Large intestine (tissue), 3 donors: ENCODE measurements at regions not wholly inside any gene's neighbourhood (a gene's known extent, or its start where the extent isn't known, plus 50 kb on each side); places are given as distances from the start of the nearest gene placed in this dataset.

ENCODE experiments used
- DNase-seq, 2 donors: peaks; one replicate each; pipeline versions ENCODE4 v3.0.0 to v3.0.0-alpha.2; 2013
- H3K27ac ChIP-seq: one replicate; pipeline ENCODE4 v1.5.1; 2013; ENCODE audit warnings: low read length
- H3K27me3 ChIP-seq: 2 replicates; pipeline ENCODE4 v1.6.1; 2013; ENCODE audit warnings: low read length; ENCODE audit not compliant: control insufficient read depth, insufficient read depth
- H3K36me3 ChIP-seq: 2 replicates; pipeline ENCODE4 v1.6.1; 2013; ENCODE audit warnings: low read length; ENCODE audit not compliant: control insufficient read depth, insufficient read depth
- H3K4me1 ChIP-seq: one replicate; pipeline ENCODE4 v1.6.1; 2013; ENCODE audit warnings: low read length; ENCODE audit not compliant: control insufficient read depth, insufficient read depth
- H3K4me3 ChIP-seq: one replicate; pipeline ENCODE4 v1.5.1; 2013; ENCODE audit warnings: low read length
- H3K9me3 ChIP-seq: one replicate; pipeline ENCODE4 v1.6.1; 2013; ENCODE audit warnings: mild to moderate bottlenecking, low read depth, low read length, moderate library complexity; ENCODE audit not compliant: control insufficient read depth
- WGBS: methylation state at CpG from one replicate; pipeline ENCODE4 v1.1.5; 2013; ENCODE audit warnings: low lambda C conversion rate; ENCODE audit not compliant: insufficient coverage; 5-methylcytosine and 5-hydroxymethylcytosine counted together

GRCh38 chr3:117234331-117234730, 524.8 kb downstream of the TUSC7 start:
- WGBS, result no CpG with 5 or more reads among the region's 1 CpG
- DNase-seq, result no peak

DNA sequence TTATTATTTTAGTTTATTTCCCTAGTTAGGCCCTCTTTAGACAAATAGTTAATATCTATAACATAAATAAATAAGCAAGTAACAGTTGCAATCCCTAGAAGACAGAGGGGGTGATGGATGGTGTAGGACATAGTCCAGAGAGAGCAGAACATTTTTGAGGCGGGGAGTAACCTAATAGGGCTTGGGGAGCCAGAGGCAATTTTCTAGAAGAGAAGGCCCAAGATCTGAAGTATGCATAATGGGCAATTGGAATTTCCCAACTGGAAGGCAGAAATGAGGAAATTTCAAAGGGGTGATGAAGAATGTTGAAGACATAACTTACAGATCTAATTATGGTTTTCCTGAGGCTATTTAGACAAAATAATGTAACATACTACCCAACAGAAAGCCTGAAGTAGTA, 525.7 kb downstream of the TUSC7 start:
- Histone ChIP-seq H3K36me3 (no peaks in the 10 kb centered on the region), H3K9me3 (no peaks in the 10 kb centered on the region), H3K27ac (no peak overlapping the region), H3K4me3 (no peak overlapping the region), H3K27me3 (no peaks in the 10 kb centered on the region), H3K4me1 (no peaks in the 10 kb centered on the region)
- 100% methylated on average over 1 of the region's 1 CpG for WGBS
- no peak for DNase-seq

More at GRCh38 chr3:117234331-117234730, 524.8 kb downstream of the TUSC7 start:
- H3K4me1 ChIP-seq, result no peaks in the 10 kb centered on the region
- H3K27me3 ChIP-seq, result no peaks in the 10 kb centered on the region
- H3K36me3 ChIP-seq, result no peaks in the 10 kb centered on the region
- H3K4me3 ChIP-seq, result no peak overlapping the region
- H3K9me3 ChIP-seq, result no peaks in the 10 kb centered on the region
- no peak overlapping the region for H3K27ac ChIP-seq

GRCh38 chr3:117238806-117239205, 529.2 kb downstream of the TUSC7 start:
- no CpG with 5 or more reads among the region's 3 CpGs for WGBS
- Histone ChIP-seq H3K4me3 (no peak overlapping the region), H3K9me3 (no peaks in the 10 kb centered on the region), H3K4me1 (no peaks in the 10 kb centered on the region), H3K27ac (no peak overlapping the region), H3K36me3 (no peaks in the 10 kb centered on the region), H3K27me3 (no peaks in the 10 kb centered on the region)
- no peak for DNase-seq

DNA sequence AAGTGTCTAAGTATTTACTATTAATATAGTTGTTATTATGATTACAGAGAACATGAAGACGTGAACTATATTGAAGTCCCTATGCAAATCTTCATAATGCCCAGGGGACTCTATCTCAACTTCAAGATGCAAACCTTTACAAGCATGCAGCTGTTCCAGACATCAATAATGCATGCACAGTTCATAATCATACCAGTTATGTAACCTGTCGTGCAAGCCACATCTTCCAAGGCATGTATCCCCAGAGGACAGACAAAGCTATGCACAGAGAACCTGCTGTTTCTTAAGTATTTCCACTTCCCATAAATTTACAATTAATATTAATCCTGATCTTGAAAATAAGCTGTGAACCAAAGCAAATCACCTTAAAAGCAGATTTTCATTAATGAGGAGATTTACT, 534.1 kb downstream of the TUSC7 start:
- no CpG with 5 or more reads among the region's 2 CpGs for WGBS
- H3K27ac ChIP-seq, result no peak overlapping the region
- H3K27me3 ChIP-seq, result no peaks in the 10 kb centered on the region
- no peak for DNase-seq
- H3K4me3 ChIP-seq, result no peak overlapping the region
- no peaks in the 10 kb centered on the region for H3K4me1 ChIP-seq
- no peaks in the 10 kb centered on the region for H3K36me3 ChIP-seq
- no peaks in the 10 kb centered on the region for H3K9me3 ChIP-seq

GRCh38 chr3:117246771-117247555, 537.4 kb downstream of the TUSC7 start:
- H3K4me1 ChIP-seq, result no peaks in the 10 kb centered on the region
- DNase-seq, result no peak
- H3K9me3 ChIP-seq, result no peaks in the 10 kb centered on the region
- H3K27me3 ChIP-seq, result no peaks in the 10 kb centered on the region
- H3K36me3 ChIP-seq, result no peaks in the 10 kb centered on the region
- 88% methylated on average over 1 of the region's 2 CpGs for WGBS
- no peak overlapping the region for H3K27ac ChIP-seq
- no peak overlapping the region for H3K4me3 ChIP-seq

- no CpG with 5 or more reads among the region's 1 CpG for WGBS
- Histone ChIP-seq H3K27ac (no peak overlapping the region), H3K4me1 (no peaks in the 10 kb centered on the region), H3K9me3 (no peaks in the 10 kb centered on the region), H3K4me3 (no peak overlapping the region), H3K36me3 (no peaks in the 10 kb centered on the region), H3K27me3 (no peaks in the 10 kb centered on the region)
- DNase-seq, result no peak
These were observed 538.6 kb downstream of the TUSC7 start for GRCh38 chr3:117248153-117248552.

DNA sequence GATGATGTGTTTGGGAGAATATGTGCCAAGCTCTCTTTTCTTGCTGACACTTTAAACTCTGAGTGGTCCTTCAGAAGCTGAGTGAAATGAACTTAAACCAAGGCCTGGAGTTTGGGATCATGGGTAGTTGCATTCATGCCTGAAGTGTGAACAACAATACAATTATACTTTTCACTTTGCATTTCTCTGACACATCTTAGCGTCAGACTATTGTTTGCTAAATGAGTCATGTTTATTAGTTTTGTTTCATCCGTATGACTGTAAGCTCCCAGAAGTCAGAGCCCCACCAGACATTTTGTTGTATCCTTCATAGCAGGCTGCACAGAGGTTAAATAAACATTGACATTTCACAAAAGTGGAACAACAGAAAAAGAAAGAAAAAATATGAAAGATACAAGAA, 542.6 kb downstream of the TUSC7 start:
- WGBS, result no CpG with 5 or more reads among the region's 2 CpGs
- no peak overlapping the region for H3K27ac ChIP-seq
- DNase-seq, result no peak

DNA sequence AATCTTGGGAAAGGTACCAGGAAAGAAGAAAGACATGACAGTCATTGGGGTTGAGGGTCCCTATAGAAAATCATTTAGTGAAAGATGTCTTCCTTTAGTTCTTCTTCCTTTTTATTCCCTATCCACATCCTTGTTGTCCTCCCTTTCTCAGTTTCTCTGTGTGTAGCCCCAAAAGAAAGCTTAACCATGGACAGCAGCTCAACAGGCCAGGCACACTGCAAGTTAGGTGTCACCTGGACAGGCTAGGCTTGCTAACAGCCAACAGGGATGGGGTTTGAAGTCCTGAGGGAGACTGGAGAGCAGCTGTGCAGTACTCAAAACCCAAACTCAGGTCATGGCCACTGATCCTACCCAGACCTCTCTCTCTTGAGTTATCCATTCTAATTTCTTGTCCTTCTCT, 543.1 kb downstream of the TUSC7 start:
- Histone ChIP-seq H3K9me3 (no peaks in the 10 kb centered on the region), H3K27me3 (no peaks in the 10 kb centered on the region), H3K27ac (no peak overlapping the region), H3K36me3 (no peaks in the 10 kb centered on the region), H3K4me1 (no peaks in the 10 kb centered on the region), H3K4me3 (no peak overlapping the region)
- no peak for DNase-seq

More for the DNA sequence above, 542.6 kb downstream of the TUSC7 start:
- Histone ChIP-seq H3K27me3 (no peaks in the 10 kb centered on the region), H3K4me3 (no peak overlapping the region), H3K9me3 (no peaks in the 10 kb centered on the region), H3K4me1 (no peaks in the 10 kb centered on the region), H3K36me3 (no peaks in the 10 kb centered on the region)

GRCh38 chr3:117253636-117254035, 544.1 kb downstream of the TUSC7 start:
- Histone ChIP-seq H3K4me1 (no peaks in the 10 kb centered on the region), H3K9me3 (no peaks in the 10 kb centered on the region), H3K27me3 (no peaks in the 10 kb centered on the region), H3K36me3 (no peaks in the 10 kb centered on the region), H3K4me3 (no peak overlapping the region), H3K27ac (no peak overlapping the region)
- no CpG with 5 or more reads among the region's 2 CpGs for WGBS
- no peak for DNase-seq

- no CpG with 5 or more reads among the region's 3 CpGs for WGBS
- Histone ChIP-seq H3K9me3 (no peaks in the 10 kb centered on the region), H3K36me3 (no peaks in the 10 kb centered on the region), H3K4me3 (no peak overlapping the region), H3K27ac (no peak overlapping the region), H3K27me3 (no peaks in the 10 kb centered on the region), H3K4me1 (no peaks in the 10 kb centered on the region)
- DNase-seq, result no peak
These were observed 545.4 kb downstream of the TUSC7 start for GRCh38 chr3:117254985-117255384.

DNA sequence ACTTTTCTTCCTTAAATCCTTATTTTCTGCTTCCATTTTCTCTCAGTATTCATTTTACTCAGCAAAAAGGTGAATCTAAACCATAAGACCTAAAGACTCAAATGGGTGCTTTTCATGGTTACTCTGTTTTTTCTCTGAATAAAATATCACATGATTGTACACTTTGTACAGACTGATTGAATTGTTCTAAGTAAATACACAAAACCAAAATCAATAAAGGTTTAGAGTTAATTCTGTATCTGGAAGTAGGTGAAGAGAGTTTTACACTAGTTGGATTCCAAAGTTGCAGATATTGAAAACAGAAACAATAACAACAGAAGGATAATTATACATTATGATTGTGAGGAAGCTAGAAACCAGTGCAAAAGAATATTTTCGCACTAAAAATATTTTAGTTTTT, 546.2 kb downstream of the TUSC7 start:
- Histone ChIP-seq H3K9me3 (no peaks in the 10 kb centered on the region), H3K27ac (no peak overlapping the region), H3K4me1 (peaks cover 3% of the 10 kb centered on the region), H3K36me3 (no peaks in the 10 kb centered on the region), H3K4me3 (no peak overlapping the region), H3K27me3 (no peaks in the 10 kb centered on the region)
- WGBS, result 100% methylated on average over 1 of the region's 1 CpG
- no peak for DNase-seq
